Caco-2 (cell line): ENCODE measurements at regions not wholly inside any gene's neighbourhood (a gene's known extent, or its start where the extent isn't known, plus 50 kb on each side); places are given as distances from the start of the nearest gene placed in this dataset.

Source experiments
- BruUV-seq: library from RNA; stranded (reverse); fragments of 400-500 nt; replicated peaks from 2 replicates; lab custom pipeline; 2021; lab: Mats Ljungman, UMichigan
- CTCF ChIA-PET: fragments of 300-600 bp; sonication (Branson Sonifier 250); formaldehyde crosslinking; loops from one replicate; lab custom pipeline; 2022; ENCODE audit warnings: antibody characterized with exemption; lab: Charles Lee
- POLR2A ChIA-PET: fragments of 300-600 bp; sonication (Branson Sonifier 250); formaldehyde crosslinking; loops from one replicate; lab custom pipeline; 2022; ENCODE audit warnings: antibody characterized with exemption; lab: Charles Lee
- DNase-seq, 2 experiments: peaks; one replicate each; pipeline versions ENCODE4 v3.0.0 to v3.0.0-alpha.2; 2020 to 2022
- H3K27me3 ChIP-seq: replicated peaks from 2 replicates; pipeline ENCODE4 v1.6.0; 2011; ENCODE audit warnings: low read length; ENCODE audit not compliant: control insufficient read depth, insufficient read depth
- H3K36me3 ChIP-seq: 2 replicates; pipeline ENCODE4 v1.5.1; 2011; ENCODE audit warnings: low read length; ENCODE audit not compliant: control insufficient read depth, insufficient read depth
- H3K4me1 ChIP-seq: fragments of 250-450 bp; sonication (Bioruptor Pico); 2 replicates; pipeline ENCODE4 v1.5.1; 2020; ENCODE audit warnings: mild to moderate bottlenecking
- H3K4me3 ChIP-seq: 2 replicates; pipeline ENCODE4 v1.5.1; 2011; ENCODE audit warnings: low read depth, mild to moderate bottlenecking, control low read depth, low read length
- H3K9me3 ChIP-seq: fragments of 250-450 bp; sonication (Bioruptor Pico); 2 replicates; pipeline ENCODE4 v1.5.1; 2020; ENCODE audit warnings: mild to moderate bottlenecking, moderate library complexity
- H3K27ac Mint-ChIP-seq: one replicate; pipeline ENCODE4 v1.8.0; 2022; ENCODE audit warnings: mixed read lengths; ENCODE audit not compliant: unreplicated experiment
- H3K27me3 Mint-ChIP-seq: one replicate; pipeline ENCODE4 v1.8.0; 2022; ENCODE audit warnings: mixed read lengths; ENCODE audit not compliant: insufficient read depth, unreplicated experiment
- H3K36me3 Mint-ChIP-seq: one replicate; pipeline ENCODE4 v1.8.0; 2022; ENCODE audit warnings: mild to moderate bottlenecking, mixed read lengths; ENCODE audit not compliant: insufficient read depth, unreplicated experiment
- H3K4me1 Mint-ChIP-seq: one replicate; pipeline ENCODE4 v1.8.0; 2022; ENCODE audit warnings: low read depth, mixed read lengths; ENCODE audit not compliant: unreplicated experiment
- H3K4me3 Mint-ChIP-seq: one replicate; pipeline ENCODE4 v1.8.0; 2022; ENCODE audit warnings: mild to moderate bottlenecking, moderate library complexity, mixed read lengths; ENCODE audit not compliant: unreplicated experiment
- H3K9me3 Mint-ChIP-seq: one replicate; pipeline ENCODE4 v1.8.0; 2022; ENCODE audit warnings: mixed read lengths; ENCODE audit not compliant: unreplicated experiment
- CTCF ChIP-seq, 2 experiments: fragments of 200-600 bp in 1 of 2; IDR thresholded peaks; 1 replicate in 1 of 2; 2 replicates in 1 of 2; pipeline versions ENCODE4 v1.5.1 to v1.8.0; 2011 to 2022; ENCODE audit warnings: antibody characterized with exemption in 1 of 2, control low read depth in 1 of 2, inconsistent platforms in 1 of 2, low read depth in 1 of 2, low read length in 1 of 2, mild to moderate bottlenecking in 1 of 2, moderate library complexity in 1 of 2; ENCODE audit not compliant: insufficient read depth in 1 of 2, severe bottlenecking in 1 of 2, unreplicated experiment in 1 of 2
- intact Hi-C: fragments of 100-400 bp; cut with micrococcal nuclease; formaldehyde crosslinking; loops from one replicate; pipeline ENCODE4 v1.10.0; 2022; ENCODE audit not compliant: unreplicated experiment

GRCh38 chrX:7270933-7271332 lies 123.0 kb upstream of the PUDP start:
- Histone ChIP-seq H3K4me1 (no peaks in the 10 kb centered on the region), H3K4me3 (no peak overlapping the region), H3K36me3 (no peaks in the 10 kb centered on the region), H3K27me3 (no peaks in the 10 kb centered on the region), H3K9me3 (no peaks in the 10 kb centered on the region)
- H3K36me3 Mint-ChIP-seq = peaks cover 48% of the 10 kb centered on the region
- no peaks in the 10 kb centered on the region for H3K4me1 Mint-ChIP-seq
- intact Hi-C loops = no loop called here
- CTCF ChIA-PET = no interaction called here
- no peak for TF ChIP-seq CTCF (IDR thresholded peaks at IDR 0.05; ENCODE audit: insufficient read depth in 1 of 2, low read depth in 1 of 2, low read length in 1 of 2, severe bottlenecking in 1 of 2, unreplicated experiment in 1 of 2)
- no peak overlapping the region for H3K4me3 Mint-ChIP-seq
- DNase-seq = no peak
- POLR2A ChIA-PET = no interaction called here
- H3K9me3 Mint-ChIP-seq = no peaks in the 10 kb centered on the region
- H3K27me3 Mint-ChIP-seq = no peaks in the 10 kb centered on the region
- no TSS peak for BruUV-seq
- no peak overlapping the region for H3K27ac Mint-ChIP-seq

GRCh38 chrX:7269991-7270390 lies 122.0 kb upstream of the PUDP start:
- TF ChIP-seq CTCF (IDR thresholded peaks at IDR 0.05; ENCODE audit: insufficient read depth in 1 of 2, low read depth in 1 of 2, low read length in 1 of 2, severe bottlenecking in 1 of 2, unreplicated experiment in 1 of 2) = no peak
- H3K4me1 ChIP-seq = no peaks in the 10 kb centered on the region
- no TSS peak for BruUV-seq
- Mint-ChIP-seq H3K27me3 (no peaks in the 10 kb centered on the region), H3K27ac (no peak overlapping the region), H3K4me1 (no peaks in the 10 kb centered on the region), H3K36me3 (peaks cover 44% of the 10 kb centered on the region), H3K4me3 (no peak overlapping the region), H3K9me3 (no peaks in the 10 kb centered on the region)
- H3K9me3 ChIP-seq = no peaks in the 10 kb centered on the region
- no peak overlapping the region for H3K4me3 ChIP-seq
- no peaks in the 10 kb centered on the region for H3K36me3 ChIP-seq
- H3K27me3 ChIP-seq = no peaks in the 10 kb centered on the region
- intact Hi-C loops = no loop called here
- CTCF ChIA-PET = no interaction called here
- POLR2A ChIA-PET = no interaction called here
- no peak for DNase-seq

GRCh38 chrX:7269589-7269988 lies 121.6 kb upstream of the PUDP start:
- CTCF ChIA-PET = no interaction called here
- POLR2A ChIA-PET = no interaction called here
- Mint-ChIP-seq H3K4me1 (no peaks in the 10 kb centered on the region), H3K27me3 (no peaks in the 10 kb centered on the region), H3K27ac (no peak overlapping the region), H3K36me3 (peaks cover 40% of the 10 kb centered on the region), H3K4me3 (no peak overlapping the region), H3K9me3 (no peaks in the 10 kb centered on the region)
- no peak overlapping the region for H3K4me3 ChIP-seq
- TF ChIP-seq CTCF (IDR thresholded peaks at IDR 0.05; ENCODE audit: insufficient read depth in 1 of 2, low read depth in 1 of 2, low read length in 1 of 2, severe bottlenecking in 1 of 2, unreplicated experiment in 1 of 2) = no peak
- DNase-seq = no peak
- no TSS peak for BruUV-seq
- H3K4me1 ChIP-seq = no peaks in the 10 kb centered on the region
- intact Hi-C loops = no loop called here
- no peaks in the 10 kb centered on the region for H3K36me3 ChIP-seq
- H3K9me3 ChIP-seq = no peaks in the 10 kb centered on the region
- no peaks in the 10 kb centered on the region for H3K27me3 ChIP-seq
